ENCODE measurements at regions not wholly inside any gene's neighbourhood (a gene's known extent, or its start where the extent isn't known, plus 50 kb on each side); places are given as distances from the start of the nearest gene placed in this dataset.
"Not testable (repeated sequence)": the region's sequence is repeated elsewhere in the genome, so short reads cannot be mapped to it uniquely, and the experiment has no call there.

DNA sequence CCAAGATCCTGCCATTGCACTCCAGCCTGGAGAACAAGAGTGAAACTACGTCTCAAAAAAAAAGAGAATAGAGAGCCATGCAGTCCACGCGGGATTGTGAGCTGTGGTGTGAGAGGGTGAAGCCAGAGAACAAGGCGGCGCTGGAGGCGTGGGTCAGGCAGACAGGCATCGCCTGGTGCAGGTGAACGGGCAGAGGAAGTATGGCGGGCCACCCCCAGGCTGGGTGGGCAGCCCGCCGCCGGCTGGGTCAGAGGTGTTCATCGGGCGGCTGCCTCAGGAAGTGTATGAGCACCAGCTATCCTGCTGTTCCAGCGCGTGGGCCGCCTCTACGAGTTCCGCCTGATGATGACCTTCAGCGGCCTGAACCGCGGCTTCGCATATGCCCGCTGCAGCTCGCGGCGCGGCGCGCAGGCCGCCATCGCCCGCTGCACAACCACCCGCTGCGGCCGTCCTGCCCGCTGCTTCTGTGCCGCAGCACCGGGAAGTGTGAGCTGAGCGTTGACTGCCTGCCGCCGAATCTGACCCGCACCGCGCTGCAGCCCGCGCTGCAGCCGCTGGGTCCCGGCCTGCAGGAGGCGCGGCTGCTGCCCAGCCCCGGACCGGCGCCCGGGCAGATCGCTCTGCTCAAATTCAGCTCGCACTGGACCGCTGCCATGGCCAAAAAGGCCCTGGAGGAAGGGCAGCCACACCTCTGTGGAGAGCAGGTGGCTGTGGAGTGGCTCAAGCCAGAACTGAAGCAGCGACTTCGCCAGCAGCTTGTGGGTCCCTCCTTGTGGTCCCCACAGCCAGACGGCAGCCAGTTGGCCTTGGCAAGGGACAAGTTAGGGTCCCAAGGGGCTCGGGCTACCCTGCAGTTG is 95.5 kb upstream of the PLEKHM1 start:
- DNase-seq (ENCODE audit: low read depth), result peak; percentile 57

DNA sequence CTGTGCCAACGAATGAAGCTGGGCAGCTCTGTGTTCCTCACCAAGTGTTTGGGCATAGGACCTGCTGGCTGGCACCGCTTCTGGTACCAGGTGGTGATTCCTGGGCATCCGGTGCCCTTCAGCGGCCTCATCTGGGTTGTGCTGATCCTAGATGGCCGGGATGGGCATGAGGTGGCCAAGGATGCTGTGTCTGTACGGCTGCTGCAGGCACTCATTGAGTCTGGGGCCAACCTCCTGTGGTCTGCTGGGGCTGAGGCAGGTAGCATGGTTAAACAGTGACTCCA is 96.1 kb upstream of the PLEKHM1 start:
- not testable (repeated sequence) for DNase-seq (ENCODE audit: low read depth)

DNA sequence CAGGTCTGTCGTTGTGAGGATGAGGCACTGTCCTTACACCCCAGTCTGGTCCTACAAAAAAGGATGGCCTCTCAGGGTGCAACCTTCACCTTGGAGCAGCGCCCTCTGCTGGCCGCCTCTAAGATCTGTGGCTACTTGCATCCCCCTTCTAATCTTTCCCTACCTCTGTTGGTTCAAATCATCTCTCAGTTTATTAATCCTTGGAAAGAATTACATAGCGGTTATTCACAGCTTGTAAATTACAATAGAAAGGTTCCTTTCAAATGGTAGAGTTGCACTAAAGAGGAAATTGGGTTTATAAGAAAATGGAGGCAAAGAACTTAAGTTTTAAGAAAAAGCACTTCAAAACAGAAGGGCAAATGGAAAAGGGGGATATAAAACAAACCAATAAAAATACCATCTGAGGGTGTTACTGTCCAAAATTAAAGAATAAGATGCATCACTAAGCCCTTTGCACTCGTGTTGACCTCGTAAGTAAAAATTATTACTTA is 102.0 kb upstream of the PLEKHM1 start:
- peak; percentile 62 for DNase-seq (ENCODE audit: low read depth)

DNA sequence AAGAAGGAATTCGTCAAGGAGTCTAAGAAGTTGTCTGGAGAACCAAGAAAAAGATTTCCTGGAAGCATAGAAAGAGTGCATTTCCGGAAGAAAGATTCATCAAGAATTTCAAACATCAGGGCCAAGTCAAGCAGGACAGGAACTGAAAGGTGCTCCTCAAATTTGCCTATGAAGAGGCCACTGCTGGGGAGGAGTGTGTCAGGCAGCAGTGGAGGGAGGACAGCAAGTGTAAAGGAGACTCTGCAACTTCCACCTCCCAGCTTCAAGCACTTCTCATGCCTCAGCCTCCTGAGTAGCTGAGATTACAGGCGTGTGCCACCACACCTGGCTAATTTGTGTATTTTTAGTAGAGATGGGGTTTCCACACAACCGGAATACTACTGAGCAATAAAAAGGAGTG is 105.8 kb upstream of the PLEKHM1 start:
- not testable (repeated sequence) for DNase-seq (ENCODE audit: low read depth)

DNA sequence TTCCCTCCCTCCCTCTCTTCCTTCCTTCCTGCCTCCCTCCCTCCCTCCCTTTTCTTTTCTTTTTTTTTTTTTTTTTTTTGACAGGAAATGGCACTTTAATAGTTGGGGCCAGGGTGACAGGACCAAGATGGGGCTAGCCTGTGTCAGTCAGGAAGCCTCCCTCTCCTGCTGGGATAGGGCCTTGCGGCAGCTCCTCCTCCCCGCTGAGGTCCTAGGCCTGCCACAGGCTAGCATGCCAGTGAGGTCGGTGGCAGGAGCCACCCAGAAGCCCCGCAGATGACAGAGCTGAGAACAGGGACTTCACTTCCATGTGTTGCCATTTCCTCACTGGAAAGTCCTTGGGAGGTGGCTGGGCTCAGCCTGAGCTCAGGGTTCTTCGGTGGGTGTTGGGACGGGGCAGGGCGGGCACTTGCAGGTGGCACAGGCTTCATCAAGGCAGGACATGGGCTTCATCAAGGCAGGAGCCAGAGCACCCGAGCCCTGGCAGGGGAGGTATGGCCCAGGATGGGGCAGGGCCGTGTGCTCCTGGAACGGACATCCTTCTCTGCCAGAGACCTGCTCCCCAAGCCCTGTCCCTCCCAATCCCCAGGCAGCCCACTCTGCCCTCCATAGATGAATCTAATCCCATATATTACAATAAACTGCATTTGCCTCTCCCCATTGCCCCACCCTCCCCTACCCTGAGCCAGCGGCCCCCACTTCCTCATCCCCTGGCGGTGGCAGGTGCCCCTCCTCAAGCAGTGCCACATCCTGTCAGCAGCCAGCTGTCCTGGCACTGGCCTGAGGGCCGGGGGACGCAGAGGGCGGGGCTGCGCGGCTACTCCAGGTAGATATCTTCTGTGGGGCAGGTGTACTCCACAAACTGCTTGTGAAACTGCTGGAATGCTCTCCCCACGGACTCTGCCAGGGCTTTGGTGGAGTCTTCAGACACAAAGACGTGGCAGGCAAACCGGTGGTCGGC is 109.8 kb upstream of the PLEKHM1 start:
- DNase-seq (ENCODE audit: low read depth), result not testable (repeated sequence)

DNA sequence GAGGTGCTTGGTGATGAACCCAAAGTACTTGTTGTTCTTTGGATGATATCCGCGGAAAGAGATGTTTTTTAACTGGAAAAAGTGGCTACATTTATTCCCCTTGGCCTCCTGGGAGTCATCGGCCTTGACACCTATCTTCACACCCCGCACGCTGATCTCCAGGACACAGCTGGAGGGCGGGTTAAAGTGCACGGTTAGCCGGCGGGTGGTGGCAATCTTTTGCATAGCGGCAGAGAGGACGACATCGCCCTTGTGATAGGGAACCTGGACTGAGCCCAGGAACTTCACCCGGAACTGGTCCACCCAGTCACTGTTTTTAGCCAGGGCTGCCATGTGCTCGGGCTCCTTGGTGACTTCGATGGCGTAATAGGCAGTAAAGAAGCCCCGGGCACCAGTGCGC is 110.5 kb upstream of the PLEKHM1 start:
- not testable (repeated sequence) for DNase-seq (ENCODE audit: low read depth)

DNA sequence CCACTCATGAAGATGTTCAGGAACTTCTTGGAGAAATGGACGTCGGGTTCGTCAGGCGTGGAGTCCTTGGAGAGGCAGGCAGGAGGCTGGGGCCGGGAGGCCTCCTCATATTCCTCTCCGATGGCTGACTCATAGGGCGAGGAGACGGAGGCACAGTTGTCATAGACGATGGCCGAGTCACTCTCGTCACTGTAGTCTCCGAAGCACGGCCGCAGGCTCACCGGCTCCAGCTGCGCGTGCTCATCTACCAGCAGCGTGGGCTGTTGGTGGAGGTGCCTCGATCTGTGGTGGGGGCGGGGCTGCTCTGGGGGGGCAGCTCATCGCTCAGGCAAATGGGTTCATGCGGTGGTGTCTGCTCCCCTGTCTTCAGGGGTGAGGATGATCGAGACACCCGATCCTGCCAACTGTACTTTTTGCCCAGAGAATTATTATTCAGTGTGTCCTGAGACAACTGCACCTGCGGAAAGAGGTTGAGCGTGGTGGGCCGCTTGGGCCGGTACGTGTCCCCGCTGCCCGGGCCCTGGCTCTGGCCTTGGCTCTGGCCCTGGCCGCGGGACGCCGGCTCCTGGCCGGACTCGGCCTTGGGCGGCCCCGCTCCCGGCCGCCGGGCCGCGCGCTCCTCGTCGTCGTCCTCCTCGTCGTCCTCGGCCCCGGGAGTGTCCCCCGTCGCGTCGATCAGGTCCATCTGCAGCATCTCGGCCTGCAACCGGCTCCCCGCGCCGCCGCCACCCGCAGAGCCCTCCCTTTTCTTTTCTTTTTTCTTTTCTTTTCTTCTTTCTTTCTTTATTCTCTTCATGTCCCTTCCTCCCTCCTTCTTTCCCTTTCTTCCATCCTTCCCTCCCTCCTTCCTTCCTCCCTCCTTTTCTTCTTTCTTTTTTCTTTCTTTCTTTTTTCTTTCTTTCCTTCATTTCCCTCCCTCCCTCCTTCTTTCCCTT is 111.4 kb upstream of the PLEKHM1 start:
- not testable (repeated sequence) for DNase-seq (ENCODE audit: low read depth)

DNA sequence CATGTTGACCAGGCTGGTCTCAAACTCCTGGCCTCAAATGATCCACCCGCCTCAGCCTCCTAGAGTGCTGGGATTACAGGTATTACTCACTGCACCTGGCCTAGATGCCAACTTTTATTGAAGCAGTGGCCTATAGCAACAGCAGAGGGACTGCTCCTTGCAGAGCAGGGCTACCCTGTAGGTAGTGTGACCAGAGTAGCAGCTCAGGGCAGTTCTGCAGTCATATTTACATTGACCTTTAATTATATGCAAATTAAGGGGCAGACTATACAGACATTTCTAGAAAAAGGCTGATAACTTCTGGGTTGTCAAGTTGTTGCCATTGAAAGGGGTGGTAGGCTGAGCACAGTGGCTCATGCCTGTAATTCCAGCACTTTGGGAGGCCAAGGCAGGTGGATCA is 115.2 kb upstream of the PLEKHM1 start:
- not testable (repeated sequence) for DNase-seq (ENCODE audit: low read depth)

DNA sequence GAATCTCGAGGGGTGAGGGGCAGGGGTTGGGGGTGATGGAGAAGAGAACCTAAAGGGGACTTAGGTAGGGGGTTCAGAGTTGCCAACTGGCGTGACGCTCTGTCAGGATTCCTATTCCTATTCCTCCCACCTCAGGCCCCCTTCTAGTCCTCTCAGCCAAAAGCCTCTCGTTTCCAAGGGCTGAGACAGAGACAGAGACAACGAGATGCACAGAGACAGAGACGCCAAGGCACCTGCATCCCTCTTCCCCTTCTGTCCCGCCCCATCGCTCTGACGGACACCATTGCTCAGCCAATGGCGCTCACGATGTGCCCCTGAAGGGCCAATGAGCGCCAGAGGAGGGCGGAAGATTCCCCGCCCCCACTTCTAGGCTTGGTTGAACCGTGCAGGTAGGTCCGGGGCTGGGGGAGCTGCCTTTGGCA is 129.5 kb upstream of the PLEKHM1 start:
- DNase-seq (ENCODE audit: low read depth), result peak; percentile 61

DNA sequence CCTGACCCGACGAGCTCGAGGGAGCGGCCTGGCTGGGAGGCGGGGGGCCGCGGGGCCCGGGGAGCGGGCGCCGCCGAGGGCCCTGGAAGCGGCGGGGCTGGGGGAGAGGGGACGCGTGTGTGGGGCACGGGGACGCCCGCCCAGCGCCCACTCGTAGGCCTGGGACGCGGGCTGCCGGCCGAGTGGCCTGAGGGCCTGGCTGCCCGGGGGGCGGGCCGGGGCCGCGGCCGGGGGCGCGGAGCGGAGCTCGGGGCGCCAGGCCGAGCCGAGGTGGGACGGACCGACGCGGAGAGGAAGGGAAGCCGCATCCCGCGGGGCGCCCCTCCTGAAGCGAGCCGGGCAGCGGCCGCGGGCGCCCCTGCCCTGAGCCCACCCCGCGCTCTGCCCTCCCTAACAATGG is 129.9 kb upstream of the PLEKHM1 start:
- DNase-seq (ENCODE audit: low read depth), result not testable (repeated sequence)

DNA sequence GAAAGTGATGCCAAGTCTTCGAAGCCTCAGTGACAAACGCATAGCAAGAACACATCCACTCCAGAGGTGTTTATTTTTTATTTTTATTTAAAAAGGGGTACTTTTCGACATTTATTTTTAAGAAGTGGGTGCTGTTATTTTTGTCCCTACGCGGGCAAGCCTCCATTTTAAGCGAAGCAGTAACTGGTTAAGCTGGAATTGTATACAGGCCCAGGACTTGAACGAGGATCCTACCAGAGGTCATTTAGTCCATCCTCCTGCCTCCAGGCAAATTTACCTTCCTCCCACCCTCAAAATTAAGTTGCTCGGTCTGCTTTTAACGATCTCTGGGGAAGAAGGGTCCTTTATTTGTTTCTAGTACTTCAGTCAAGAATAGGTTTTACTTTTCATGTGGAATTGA is 130.6 kb upstream of the PLEKHM1 start:
- DNase-seq (ENCODE audit: low read depth), result not testable (repeated sequence)

DNA sequence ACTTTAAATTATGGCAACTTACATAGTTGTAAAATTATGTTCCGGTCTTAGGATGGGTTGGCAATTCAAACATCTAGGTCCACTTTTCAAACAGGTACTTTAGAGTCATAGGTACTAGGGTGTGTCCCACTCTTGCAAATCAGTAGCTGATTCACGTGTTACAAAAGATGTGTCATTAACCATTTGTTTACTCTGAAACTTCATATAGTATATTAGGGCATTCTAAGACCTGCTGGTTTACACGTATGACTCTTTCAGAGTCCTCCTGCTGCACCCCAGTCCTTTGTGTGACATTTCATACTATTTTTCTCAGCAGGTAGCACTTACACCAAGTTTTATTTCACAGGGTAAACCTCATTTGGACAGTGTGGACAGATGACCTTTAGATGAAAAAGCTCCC is 131.8 kb upstream of the PLEKHM1 start:
- DNase-seq (ENCODE audit: low read depth), result not testable (repeated sequence)

DNA sequence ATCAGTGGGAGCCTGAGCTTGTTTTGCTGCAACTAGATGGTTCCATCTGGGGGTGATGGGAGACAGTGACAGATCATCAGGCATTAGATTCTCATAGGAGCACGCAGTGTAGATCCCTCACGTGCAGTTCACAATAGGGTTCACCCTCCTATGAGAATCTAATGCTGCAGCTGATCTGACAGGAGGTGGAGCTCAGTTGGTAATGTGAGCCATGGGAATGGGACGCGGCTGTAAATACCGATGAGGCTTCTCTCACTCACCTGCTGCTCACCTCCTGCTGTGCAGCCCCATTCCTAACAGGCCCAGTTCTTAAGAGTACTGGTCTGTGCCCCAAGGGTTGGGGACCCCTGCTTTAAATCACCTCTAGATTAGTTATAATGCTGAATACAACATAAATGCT is 137.5 kb upstream of the PLEKHM1 start:
- no peak for DNase-seq (ENCODE audit: low read depth)

DNA sequence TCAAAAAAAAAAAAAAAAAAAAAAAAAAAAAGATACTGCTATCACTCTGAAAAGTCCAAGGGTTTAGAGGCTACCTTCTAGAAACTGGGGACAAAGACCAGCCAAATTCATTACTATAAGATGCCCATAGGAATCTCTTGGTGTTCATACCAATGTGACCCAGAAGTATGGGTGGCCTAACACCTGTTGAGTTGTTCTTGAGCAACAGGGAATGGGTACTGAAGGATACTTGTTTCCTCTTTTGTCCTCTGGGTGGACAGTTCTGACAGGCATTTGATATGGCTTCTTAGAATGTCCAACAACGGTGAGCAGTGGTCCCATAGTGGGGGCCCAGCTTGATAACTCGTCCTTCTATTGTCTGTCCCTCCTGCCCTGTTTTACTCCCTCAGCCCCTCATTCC is 141.4 kb upstream of the PLEKHM1 start:
- no peak for DNase-seq (ENCODE audit: low read depth)

DNA sequence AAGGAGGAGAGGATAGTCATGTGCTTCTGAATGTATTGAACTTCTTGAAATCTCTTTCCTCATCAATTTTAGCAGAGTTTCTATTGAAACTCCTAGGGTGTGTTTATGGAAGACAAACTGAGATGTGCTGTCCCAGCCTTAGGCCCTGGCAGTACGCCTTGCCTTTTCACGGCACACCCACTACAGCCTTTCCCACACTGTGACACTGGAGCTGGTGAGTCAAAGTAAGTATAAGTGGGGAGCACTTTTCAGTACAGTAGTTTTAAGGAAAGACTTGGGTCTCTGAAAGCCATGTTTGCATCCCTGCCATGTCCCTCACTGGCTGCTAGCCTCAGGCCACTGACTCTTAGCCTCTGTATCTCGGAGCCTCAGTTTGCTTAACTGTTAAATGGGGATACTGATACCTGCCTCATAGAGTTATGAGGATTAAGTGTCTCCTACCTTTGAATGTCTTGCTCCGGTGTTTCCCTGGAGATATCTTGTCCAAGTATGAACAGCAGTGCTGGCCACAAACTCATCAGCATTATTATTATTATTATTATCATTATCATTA is 144.7 kb upstream of the CRHR1 start:
- DNase-seq (ENCODE audit: low read depth), result no peak

DNA sequence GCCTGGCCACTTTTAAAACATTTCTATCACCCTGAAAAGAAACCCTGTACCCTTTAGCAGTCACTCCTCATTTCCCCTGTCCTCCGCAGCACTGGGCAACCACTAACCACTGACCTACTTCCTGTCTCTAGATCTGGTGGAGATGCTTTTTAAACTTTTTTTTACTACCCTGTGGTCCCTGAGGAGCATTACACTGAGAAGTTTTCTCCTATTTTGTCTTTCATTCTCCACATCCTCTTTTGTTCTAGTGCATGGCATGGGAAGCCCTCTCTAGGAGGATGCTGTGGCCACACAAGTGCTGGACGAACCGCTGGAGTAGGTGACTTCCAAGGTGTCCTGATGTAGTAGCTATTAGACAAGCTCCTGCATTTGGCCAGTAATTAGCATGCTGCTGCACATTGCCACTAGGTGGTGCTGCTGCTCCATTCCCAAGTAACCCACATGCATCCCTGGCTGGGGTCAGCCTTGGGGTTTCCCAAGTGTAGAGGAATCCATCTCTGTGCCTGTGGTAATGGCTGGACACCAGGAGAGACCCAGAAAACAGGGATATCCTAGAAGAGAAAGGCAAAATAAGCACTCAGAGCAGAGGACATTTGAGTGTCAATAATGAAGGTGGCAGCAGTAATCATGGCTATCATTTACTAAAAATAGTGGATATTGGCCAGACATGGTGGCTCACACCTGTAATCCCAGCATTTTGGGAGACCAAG is 143.8 kb upstream of the CRHR1 start:
- DNase-seq (ENCODE audit: low read depth), result peak; percentile 69

DNA sequence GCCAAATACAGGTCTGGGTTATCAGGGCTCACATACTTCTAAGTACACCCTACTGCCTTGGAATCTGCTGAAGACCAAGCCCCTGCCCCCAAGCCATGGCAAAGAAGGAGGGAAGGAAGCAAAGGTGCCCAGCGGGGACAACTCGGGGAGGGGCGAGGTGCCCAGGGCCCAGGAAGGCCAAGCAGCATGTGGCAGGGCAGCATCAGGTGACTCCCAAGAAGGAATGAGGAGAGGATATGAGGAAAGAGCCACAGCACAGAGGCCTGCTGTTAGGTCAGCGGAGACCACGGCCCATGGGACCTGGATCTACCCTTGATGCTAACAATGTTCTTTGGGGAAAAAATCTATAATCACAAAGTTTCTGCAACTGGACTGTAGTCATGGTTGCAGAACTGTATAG is 142.6 kb upstream of the CRHR1 start:
- no peak for DNase-seq (ENCODE audit: low read depth)

DNA sequence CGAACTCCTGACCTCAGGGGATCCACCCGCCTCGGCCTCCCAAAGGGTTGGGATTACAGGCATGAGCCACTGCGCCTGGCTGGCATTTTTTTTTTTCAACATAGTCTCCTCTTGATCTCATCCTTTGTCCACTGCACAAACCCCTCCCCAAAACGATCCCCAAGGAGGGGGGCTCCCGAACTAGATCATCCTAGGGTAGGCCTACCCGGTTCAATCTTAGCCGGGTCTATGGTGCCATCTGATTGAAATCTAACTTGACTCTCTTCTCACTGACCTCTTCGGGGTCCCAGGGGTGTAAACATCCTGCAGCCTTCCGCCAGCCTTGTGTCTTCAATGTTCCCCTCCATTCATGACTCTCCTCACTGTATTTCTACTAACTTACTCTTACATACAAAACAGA is 140.5 kb upstream of the CRHR1 start:
- no peak for DNase-seq (ENCODE audit: low read depth)

DNA sequence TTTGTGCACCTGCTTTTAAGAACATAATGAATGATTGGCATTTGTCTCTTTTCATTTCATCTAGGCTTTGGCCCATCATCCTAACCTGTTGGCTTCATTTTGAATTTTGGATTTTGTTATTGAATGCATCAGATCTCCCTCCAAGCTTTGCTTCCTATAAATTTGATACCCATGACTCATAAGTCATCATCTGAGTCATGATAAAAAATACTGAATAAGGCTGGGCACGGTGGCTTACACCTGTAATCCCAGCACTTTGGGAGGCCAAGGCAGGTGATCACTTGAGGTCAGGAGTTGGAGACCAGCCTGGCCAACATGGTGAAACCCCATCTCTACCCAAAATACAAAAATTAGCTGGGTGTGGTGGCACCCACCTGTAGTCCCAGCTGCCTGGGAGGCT is 139.5 kb upstream of the CRHR1 start:
- not testable (repeated sequence) for DNase-seq (ENCODE audit: low read depth)

DNA sequence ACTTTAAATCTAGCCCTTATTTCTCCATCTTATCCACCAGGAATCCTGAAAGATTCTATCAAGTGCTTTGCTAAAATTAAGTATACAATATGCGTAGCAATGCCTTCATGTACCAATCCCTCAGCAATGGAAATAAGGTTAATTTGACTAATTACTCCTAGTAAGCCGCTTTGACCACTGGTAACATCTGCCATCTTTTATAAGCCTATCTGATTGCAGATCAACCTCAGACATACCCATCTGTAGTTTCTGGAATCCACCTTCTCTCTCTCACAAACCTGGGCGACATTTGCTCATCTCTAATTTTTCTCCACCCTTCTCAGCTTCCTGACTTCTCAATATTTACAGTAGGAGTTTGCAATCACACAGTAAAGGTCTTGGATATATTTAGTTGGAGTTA is 138.8 kb upstream of the CRHR1 start:
- no peak for DNase-seq (ENCODE audit: low read depth)

Data from Daoy (cell line).